ENCODE measurements at regions not wholly inside any gene's neighbourhood (a gene's known extent, or its start where the extent isn't known, plus 50 kb on each side); places are given as distances from the start of the nearest gene placed in this dataset.

DNA sequence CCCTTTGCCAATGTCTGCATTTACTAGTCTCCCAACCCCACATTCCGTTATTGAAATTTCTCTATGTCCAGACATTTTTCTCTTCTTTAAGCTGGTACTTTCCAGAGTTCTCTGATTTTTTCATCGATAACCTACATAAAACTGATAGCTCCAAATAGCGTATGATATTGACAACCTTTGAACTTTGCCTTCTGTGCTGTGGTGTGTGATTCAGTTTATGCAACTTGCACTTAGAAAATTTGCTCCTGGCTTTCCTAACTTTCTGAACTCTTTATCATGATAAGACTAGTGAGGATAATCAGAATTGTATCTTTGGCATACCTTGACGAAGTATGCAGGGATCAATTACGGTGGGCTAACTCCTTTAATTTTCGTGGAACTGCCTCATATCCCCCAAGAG, 1261.3 kb downstream of the SI start:
- no peaks in the 10 kb centered on the region for H3K36me3 Mint-ChIP-seq
- peaks cover 0 to 5% (median 2%) of the 10 kb centered on the region in 7 donors for H3K9me3 Mint-ChIP-seq
- Histone ChIP-seq H3K36me3 (replicated peaks in 1 of 2; ENCODE audit: control insufficient read depth in 1 of 2, insufficient read depth in 2 of 2, low read length in 2 of 2) (no peaks in the 10 kb centered on the region), H2AFZ (ENCODE audit: insufficient read depth, low read depth, low read length, poor library complexity, severe bottlenecking) (no peak overlapping the region), H3K27me3 (ENCODE audit: control insufficient read depth in 2 of 2, insufficient read depth in 2 of 2, low read length in 2 of 2) (no peaks in the 10 kb centered on the region), H3K9ac (ENCODE audit: insufficient read depth, low read length, poor library complexity, severe bottlenecking) (no peak overlapping the region), H3K4me3 (replicated peaks in 1 of 3; ENCODE audit: low read depth in 2 of 3, low read length in 3 of 3) (no peak overlapping the region), H3K79me2 (ENCODE audit: insufficient read depth, low read length) (no peaks in the 10 kb centered on the region), H4K20me1 (ENCODE audit: insufficient read depth, low read length) (no peaks in the 10 kb centered on the region), H3K4me2 (replicated peaks; ENCODE audit: extremely low read depth, low read length, poor library complexity, severe bottlenecking) (no peak overlapping the region), H3K4me1 (ENCODE audit: control insufficient read depth in 1 of 2, insufficient read depth in 2 of 2, low read length in 2 of 2) (no peaks in the 10 kb centered on the region), H3K27ac (ENCODE audit: low read depth in 1 of 2, low read length in 2 of 2) (no peak overlapping the region), H3K9me3 (replicated peaks in 1 of 2; ENCODE audit: control insufficient read depth in 1 of 2, insufficient read depth in 1 of 2, low read length in 2 of 2) (peaks cover 0 to 5% of the 10 kb centered on the region in 2 donors)
- TF ChIP-seq, protein P1, sequence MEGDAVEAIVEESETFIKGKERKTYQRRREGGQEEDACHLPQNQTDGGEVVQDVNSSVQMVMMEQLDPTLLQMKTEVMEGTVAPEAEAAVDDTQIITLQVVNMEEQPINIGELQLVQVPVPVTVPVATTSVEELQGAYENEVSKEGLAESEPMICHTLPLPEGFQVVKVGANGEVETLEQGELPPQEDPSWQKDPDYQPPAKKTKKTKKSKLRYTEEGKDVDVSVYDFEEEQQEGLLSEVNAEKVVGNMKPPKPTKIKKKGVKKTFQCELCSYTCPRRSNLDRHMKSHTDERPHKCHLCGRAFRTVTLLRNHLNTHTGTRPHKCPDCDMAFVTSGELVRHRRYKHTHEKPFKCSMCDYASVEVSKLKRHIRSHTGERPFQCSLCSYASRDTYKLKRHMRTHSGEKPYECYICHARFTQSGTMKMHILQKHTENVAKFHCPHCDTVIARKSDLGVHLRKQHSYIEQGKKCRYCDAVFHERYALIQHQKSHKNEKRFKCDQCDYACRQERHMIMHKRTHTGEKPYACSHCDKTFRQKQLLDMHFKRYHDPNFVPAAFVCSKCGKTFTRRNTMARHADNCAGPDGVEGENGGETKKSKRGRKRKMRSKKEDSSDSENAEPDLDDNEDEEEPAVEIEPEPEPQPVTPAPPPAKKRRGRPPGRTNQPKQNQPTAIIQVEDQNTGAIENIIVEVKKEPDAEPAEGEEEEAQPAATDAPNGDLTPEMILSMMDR (IDR thresholded peaks at IDR 0.05), result no peak
- WGBS (ENCODE audit: insufficient coverage), result no CpG with 5 or more reads among the region's 6 CpGs
- no peak overlapping the region for H3K4me3 Mint-ChIP-seq
- H3K27me3 Mint-ChIP-seq (ENCODE audit: low read depth in 3 of 3), result no peaks in the 10 kb centered on the region
- intact Hi-C loops (cut with micrococcal nuclease), result no loop called here
- no peak for DNase-seq
- H3K4me1 Mint-ChIP-seq, result no peaks in the 10 kb centered on the region
- H3K27ac Mint-ChIP-seq, result no peak overlapping the region

DNA sequence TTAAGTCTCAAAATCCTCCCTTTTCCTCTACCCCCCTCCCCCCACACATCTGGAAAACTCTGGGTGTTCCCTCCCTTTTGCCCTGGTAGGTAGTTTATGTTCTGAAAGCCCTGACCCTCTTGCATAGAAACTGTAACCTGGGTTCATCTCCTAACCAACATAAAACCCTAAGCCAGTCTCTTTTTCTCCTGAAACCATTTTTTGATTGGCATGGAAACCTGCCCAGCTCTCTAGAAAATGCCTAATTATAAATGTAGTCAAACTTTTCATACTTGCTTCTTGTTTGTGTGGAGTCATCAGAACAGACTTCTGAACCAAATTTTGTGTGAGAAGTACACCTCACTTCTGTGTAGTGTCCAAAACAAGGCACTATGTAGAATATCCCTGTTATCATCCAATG, 1264.4 kb downstream of the SI start:
- TF ChIP-seq, protein P1 (IDR thresholded peaks at IDR 0.05), result no peak

More for the DNA sequence above, 1264.4 kb downstream of the SI start:
- H3K4me2 ChIP-seq (replicated peaks; ENCODE audit: extremely low read depth, low read length, poor library complexity, severe bottlenecking), result no peak overlapping the region
- no peak overlapping the region for H3K27ac ChIP-seq (ENCODE audit: low read depth in 1 of 2, low read length in 2 of 2)
- H3K4me3 ChIP-seq (replicated peaks in 1 of 3; ENCODE audit: low read depth in 2 of 3, low read length in 3 of 3), result no peak overlapping the region
- H3K4me1 ChIP-seq (ENCODE audit: control insufficient read depth in 1 of 2, insufficient read depth in 2 of 2, low read length in 2 of 2), result no peaks in the 10 kb centered on the region
- no peaks in the 10 kb centered on the region for H3K36me3 ChIP-seq (replicated peaks in 1 of 2; ENCODE audit: control insufficient read depth in 1 of 2, insufficient read depth in 2 of 2, low read length in 2 of 2)
- H3K36me3 Mint-ChIP-seq, result no peaks in the 10 kb centered on the region
- H2AFZ ChIP-seq (ENCODE audit: insufficient read depth, low read depth, low read length, poor library complexity, severe bottlenecking), result no peak overlapping the region
- peaks cover 0 to 5% (median 2%) of the 10 kb centered on the region in 7 donors for H3K9me3 Mint-ChIP-seq
- intact Hi-C loops (cut with micrococcal nuclease), result no loop called here
- H3K27me3 ChIP-seq (ENCODE audit: control insufficient read depth in 2 of 2, insufficient read depth in 2 of 2, low read length in 2 of 2), result no peaks in the 10 kb centered on the region
- no peak overlapping the region for H3K9ac ChIP-seq (ENCODE audit: insufficient read depth, low read length, poor library complexity, severe bottlenecking)
- no peaks in the 10 kb centered on the region for H3K79me2 ChIP-seq (ENCODE audit: insufficient read depth, low read length)
- peaks cover 0 to 5% of the 10 kb centered on the region in 2 donors for H3K9me3 ChIP-seq (replicated peaks in 1 of 2; ENCODE audit: control insufficient read depth in 1 of 2, insufficient read depth in 1 of 2, low read length in 2 of 2)
- DNase-seq, result no peak
- no peak overlapping the region for H3K4me3 Mint-ChIP-seq
- no peaks in the 10 kb centered on the region for H3K27me3 Mint-ChIP-seq (ENCODE audit: low read depth in 3 of 3)
- H4K20me1 ChIP-seq (ENCODE audit: insufficient read depth, low read length), result no peaks in the 10 kb centered on the region
- H3K27ac Mint-ChIP-seq, result no peak overlapping the region
- H3K4me1 Mint-ChIP-seq, result no peaks in the 10 kb centered on the region

Data from CD14-positive monocyte (primary cell).